ENCODE measurements at regions not wholly inside any gene's neighbourhood (a gene's known extent, or its start where the extent isn't known, plus 50 kb on each side); places are given as distances from the start of the nearest gene placed in this dataset.
"Not testable (repeated sequence)": the region's sequence is repeated elsewhere in the genome, so short reads cannot be mapped to it uniquely, and the experiment has no call there.

DNA sequence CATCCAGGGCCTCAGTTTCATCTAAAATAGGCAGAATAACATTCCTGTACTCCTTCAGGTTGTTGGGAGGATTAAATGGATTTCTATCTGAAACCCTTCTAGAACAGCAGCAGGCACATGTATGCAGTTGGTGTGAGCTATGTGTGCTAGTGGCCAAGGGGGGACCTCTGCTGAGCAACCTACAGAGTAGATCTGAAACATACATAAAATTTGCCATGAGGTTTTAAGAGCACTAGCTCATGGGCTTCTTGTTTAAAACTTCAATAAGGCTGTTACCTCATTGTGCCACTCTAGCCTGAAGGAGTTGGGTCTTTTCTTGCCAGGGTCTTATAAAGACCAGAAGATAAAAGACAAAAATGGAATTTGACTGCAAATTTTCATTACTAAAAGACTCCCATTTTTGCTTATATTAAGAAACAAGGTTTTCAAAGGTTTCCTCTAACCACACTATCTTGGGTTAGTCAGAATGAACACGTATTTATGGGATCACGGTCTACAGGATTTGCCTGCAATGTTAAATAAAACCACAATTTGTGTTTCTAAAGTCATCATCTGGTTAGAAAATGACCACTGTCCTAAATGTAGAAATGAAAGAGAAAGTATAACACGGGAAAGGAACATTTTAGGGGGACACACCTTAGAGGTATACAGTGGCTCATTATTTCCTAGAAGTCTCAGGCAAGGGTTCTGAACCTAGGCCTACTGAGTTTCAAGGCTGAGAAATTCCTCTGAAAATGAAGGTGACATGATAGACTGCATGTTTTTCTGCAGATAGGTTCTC lies 144.9 kb upstream of the OLIG3 start:
- peak; percentile 46 for DNase-seq (ENCODE audit: low read depth)
- no peak overlapping the region for H3K4me3 ChIP-seq (ENCODE audit: low read length)
- TF ChIP-seq, protein P1, sequence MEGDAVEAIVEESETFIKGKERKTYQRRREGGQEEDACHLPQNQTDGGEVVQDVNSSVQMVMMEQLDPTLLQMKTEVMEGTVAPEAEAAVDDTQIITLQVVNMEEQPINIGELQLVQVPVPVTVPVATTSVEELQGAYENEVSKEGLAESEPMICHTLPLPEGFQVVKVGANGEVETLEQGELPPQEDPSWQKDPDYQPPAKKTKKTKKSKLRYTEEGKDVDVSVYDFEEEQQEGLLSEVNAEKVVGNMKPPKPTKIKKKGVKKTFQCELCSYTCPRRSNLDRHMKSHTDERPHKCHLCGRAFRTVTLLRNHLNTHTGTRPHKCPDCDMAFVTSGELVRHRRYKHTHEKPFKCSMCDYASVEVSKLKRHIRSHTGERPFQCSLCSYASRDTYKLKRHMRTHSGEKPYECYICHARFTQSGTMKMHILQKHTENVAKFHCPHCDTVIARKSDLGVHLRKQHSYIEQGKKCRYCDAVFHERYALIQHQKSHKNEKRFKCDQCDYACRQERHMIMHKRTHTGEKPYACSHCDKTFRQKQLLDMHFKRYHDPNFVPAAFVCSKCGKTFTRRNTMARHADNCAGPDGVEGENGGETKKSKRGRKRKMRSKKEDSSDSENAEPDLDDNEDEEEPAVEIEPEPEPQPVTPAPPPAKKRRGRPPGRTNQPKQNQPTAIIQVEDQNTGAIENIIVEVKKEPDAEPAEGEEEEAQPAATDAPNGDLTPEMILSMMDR (conservative IDR thresholded peaks at IDR 0.05; ENCODE audit: low read length) = no peak

DNA sequence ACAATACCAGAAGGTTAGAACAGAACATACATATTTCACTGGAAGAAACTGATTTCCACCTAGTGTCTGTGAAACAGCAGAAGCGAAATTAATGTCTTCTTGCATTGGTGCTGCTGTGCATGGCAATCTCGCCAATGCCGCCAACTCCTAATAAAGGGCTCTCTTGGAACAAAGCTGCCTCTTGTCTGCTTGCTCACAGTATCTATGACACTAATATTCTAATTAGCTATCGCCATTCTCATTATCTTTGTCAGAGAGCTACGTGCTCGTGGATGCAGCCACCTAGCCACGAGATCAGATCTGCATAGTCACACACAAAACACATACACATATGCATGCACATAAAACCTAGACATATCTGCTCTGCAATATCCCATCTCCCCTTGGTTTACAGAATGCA lies 145.9 kb upstream of the OLIG3 start:
- TF ChIP-seq, protein P1 (conservative IDR thresholded peaks at IDR 0.05; ENCODE audit: low read length) = no peak
- DNase-seq (ENCODE audit: low read depth) = no peak

DNA sequence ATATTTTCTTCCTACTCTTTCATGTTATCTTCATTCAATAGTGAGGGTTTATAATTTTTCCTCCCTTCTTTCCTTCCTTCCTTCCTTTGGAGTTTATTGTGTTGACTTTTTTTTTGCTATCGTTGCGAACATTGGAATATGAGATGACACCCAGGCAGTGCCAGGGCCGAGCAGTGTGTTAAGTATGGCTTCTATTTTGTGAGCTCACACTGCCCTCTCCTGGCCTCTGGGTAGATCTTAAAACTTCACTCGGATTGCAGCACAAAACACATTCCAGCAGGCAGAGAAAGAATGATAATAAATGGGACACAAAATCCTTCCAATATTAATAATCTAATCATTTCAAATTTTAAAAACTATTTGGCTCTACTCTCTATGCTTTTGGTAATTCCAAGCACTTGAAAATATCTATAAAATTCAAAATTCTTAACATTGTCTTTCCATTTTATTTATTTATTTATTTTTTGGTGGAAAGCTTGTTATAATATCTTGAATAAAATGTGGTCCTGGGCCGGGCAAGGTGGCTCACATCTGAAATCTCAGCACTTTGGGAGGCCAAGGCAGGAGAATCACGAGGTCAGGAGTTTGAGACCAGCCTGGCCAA lies 147.4 kb upstream of the OLIG3 start:
- DNase-seq (ENCODE audit: low read depth) = peak; percentile 79
- H3K4me3 ChIP-seq (ENCODE audit: low read length) = no peak overlapping the region
- TF ChIP-seq, protein P1 (conservative IDR thresholded peaks at IDR 0.05; ENCODE audit: low read length) = peak; percentile 79

More for the DNA sequence above, 145.9 kb upstream of the OLIG3 start:
- no peak overlapping the region for H3K4me3 ChIP-seq (ENCODE audit: low read length)

DNA sequence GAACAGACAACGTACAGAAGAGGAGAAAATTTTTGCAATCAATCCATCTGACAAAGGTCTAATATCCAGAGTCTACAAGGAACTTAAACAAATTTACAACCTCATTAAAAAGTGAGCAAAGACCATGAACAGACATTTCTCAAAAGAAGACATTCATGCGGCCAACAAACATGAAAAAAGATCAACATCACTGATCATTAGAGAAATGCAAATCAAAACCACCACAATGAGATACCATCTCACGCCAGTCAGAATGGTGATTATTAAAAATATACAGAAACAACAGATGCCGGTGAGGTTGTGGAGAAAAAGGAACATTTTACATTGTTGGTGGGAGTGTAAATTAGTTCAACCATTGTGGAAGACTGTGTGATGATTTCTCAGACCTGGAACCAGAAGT lies 149.0 kb upstream of the OLIG3 start:
- not testable (repeated sequence) for H3K4me3 ChIP-seq (ENCODE audit: low read length); DNase-seq (ENCODE audit: low read depth)

DNA sequence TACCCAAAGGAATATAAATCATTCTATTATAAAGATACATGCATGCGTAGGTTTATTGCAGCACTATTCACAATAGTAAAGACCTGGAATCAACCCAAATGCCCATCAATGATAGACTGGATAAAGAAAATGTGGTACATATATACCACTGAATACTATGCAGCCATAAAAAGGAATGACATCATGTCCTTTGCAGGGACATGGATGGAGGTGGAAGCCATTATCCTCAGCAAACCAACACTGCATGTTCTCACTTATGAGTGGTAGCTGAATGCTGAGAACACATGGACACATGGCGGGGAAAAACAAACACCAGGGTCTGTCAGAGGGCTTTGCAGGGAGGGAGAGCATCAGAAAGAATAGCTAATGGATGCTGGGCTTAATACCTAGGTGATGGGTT lies 149.4 kb upstream of the OLIG3 start:
- not testable (repeated sequence) for H3K4me3 ChIP-seq (ENCODE audit: low read length); DNase-seq (ENCODE audit: low read depth)

DNA sequence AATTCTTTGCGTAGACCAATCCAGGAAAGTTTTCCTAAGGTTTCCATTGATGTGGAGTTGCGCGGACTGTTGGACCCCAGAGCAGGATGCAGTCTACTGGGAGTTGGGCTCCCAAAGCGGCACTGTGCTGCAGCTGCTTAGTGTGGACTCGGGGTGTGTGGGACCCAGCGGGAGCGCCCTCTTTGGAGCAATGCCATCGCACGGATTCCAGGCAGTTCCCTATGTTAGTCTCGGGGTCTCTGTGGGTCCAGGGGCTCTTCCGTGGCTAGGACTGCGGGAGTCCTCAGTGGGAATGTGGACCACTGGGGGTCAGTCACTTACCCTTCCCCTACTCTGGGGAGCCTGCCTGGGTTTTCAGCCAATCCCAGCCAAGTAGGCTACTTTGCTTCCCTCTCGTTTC lies 151.7 kb upstream of the OLIG3 start:
- no peak for DNase-seq (ENCODE audit: low read depth)
- TF ChIP-seq, protein P1 (conservative IDR thresholded peaks at IDR 0.05; ENCODE audit: low read length) = no peak
- no peak overlapping the region for H3K4me3 ChIP-seq (ENCODE audit: low read length)

DNA sequence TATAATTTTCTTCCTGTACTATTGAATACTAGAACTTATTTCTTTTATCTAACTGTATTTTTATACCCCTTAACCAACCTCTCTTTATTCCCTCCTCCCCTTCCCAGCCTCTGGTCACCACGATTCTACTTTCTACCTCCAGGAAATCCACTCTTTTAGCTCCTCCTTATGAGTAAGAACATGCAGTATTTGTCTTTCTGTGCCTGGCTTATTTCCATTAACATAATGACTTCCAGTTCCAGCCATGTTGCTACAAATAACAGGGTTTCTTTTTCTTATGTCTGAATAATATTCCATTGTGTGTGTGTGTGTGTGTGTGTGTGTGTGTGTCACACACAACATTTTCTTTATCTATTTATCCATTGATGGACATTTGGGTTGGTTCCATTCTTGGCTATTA lies 152.3 kb upstream of the OLIG3 start:
- H3K4me3 ChIP-seq (ENCODE audit: low read length) = no peak overlapping the region
- TF ChIP-seq, protein P1 (conservative IDR thresholded peaks at IDR 0.05; ENCODE audit: low read length) = no peak
- peak; percentile 43 for DNase-seq (ENCODE audit: low read depth)

DNA sequence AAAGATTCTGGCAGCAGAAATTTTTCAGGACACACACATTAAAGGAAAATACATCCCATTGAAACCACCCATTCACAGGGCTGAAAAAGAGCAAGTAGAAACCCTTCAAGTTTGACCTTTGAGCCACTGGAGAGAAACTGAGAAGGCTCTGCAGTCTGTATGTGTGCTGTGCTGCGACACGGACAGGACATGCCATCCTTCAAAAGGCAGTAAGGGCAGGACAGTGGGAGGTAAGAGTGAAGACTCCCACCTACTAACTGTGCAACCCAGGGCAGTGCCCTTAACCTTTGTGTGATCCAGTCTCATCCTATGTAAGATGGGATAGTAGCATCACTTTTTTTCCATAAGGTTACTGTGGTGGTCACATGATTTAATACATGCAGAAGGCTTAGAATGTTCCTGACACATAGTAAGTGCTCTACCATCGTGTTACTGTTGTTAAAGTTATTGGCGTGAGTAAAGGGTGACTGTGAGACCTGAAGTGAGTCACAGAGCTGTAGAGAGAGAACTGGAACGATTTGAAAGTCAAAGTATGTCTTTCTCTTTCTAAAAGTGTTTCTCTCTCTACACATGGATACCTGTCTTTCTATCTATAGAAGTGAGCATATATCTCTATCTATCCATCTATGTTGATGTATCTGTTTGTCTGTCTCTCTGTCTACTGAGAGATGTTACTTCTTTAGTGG lies 153.7 kb upstream of the OLIG3 start:
- no peak overlapping the region for H3K4me3 ChIP-seq (ENCODE audit: low read length)
- no peak for DNase-seq (ENCODE audit: low read depth)
- TF ChIP-seq, protein P1 (conservative IDR thresholded peaks at IDR 0.05; ENCODE audit: low read length) = no peak

Data from AG10803 (cell line).